ENCODE measurements at regions not wholly inside any gene's neighbourhood (a gene's known extent, or its start where the extent isn't known, plus 50 kb on each side); places are given as distances from the start of the nearest gene placed in this dataset.
"Not testable (repeated sequence)": the region's sequence is repeated elsewhere in the genome, so short reads cannot be mapped to it uniquely, and the experiment has no call there.

GRCh38 chr4:19580095-19580494 is 671.6 kb upstream of the SLIT2 start:
- DNase-seq, result no peak

DNA sequence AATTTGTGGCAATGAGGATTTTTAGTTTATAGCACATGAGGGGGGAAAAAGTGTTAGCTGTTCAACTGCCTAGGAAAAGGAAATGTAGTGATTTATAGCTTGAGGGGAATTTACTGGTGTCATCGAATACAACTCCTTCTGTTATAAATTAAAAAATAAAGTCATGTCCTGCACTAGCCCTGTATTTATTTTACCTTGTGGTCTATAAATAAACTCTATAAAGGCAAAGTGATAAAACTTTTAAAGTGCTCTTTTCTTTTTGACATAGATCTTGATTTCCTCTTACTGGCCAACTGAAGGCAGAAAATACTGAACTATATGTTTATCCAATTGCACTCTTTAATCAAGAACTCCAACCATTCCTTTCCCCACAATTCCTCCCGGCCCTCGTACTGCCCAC is 672.1 kb upstream of the SLIT2 start:
- no peak for DNase-seq

GRCh38 chr4:19577097-19577496 is 674.6 kb upstream of the SLIT2 start:
- no peak for DNase-seq

DNA sequence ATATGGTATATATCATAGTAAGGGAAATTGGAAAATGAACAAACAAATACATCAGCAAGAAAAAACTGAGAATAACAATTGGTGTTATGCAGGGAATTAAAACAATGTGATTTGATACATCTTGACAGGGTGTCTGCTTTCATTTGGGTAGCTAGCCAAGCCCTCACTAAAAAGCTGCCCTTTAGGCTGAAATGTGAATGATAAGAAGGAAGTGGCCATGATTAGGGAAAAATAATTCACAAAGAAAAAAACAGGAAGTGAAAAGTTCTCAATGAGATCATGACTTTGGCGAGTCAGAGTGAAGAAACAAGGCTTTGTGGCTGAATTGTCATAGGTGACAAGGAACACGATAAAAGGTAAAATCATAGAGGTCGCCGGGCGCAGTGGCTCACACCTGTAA is 675.8 kb upstream of the SLIT2 start:
- DNase-seq, result no peak

GRCh38 chr4:19566041-19566440 is 685.7 kb upstream of the SLIT2 start:
- no peak for DNase-seq

- no peak for DNase-seq
Measured at GRCh38 chr4:19562456-19562855, 689.2 kb upstream of the SLIT2 start.

DNA sequence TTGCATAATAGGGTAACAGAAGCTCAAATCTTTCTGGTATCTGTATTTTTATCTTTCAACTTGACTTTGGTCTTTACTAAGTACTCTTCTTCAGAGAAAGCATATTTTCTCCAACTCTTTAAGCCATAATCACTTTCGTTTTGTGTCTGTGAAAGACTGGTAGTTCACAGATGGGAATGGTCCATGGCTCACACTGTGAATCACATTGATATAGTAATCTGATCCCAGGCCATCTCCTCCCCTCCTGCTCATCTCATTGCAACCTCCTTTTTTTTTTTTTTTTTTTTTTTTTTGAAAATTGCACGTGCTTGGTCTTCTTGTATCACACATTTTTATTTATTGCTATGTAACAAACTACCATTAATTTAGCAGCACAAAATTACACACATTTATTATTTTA is 694.5 kb upstream of the SLIT2 start:
- no peak for DNase-seq

DNA sequence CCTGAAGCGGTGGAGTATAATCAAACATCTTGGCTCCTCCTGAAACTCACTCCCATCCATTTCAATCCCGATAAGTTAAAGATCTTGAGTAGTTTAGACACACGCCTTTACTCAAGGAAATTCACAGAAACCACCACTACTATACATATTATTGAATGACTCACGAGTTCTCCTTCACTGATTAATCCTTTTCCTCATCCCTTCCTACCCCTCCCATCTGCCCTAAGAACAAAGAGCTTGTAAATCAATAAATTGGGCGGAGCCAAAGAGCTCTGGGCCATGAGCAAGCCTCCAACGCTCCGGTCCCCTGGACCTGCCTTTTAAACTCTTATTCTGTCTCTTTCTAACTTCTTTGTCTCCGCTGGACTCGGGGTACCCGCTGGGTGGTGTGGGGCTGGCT is 695.4 kb upstream of the SLIT2 start:
- DNase-seq, result not testable (repeated sequence)

DNA sequence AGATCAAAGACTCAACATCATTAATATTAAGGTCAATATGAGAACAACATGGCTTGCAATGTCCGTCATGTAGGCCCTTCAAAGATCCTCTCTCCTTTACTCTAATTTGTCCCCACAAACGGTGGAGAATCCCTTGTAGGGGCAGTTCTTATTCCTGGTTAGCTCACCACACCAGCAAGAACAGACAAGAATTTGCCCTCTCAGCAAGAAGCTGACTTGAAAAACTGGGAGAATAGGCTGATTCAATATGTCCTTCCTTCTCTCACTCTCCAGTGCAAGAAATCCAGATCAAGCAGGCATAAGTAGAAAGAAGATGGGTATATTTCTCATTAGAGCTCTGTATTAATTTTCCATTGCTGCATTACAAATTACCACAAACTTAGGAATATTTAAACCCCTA is 704.2 kb upstream of the SLIT2 start:
- no peak for DNase-seq

DNA sequence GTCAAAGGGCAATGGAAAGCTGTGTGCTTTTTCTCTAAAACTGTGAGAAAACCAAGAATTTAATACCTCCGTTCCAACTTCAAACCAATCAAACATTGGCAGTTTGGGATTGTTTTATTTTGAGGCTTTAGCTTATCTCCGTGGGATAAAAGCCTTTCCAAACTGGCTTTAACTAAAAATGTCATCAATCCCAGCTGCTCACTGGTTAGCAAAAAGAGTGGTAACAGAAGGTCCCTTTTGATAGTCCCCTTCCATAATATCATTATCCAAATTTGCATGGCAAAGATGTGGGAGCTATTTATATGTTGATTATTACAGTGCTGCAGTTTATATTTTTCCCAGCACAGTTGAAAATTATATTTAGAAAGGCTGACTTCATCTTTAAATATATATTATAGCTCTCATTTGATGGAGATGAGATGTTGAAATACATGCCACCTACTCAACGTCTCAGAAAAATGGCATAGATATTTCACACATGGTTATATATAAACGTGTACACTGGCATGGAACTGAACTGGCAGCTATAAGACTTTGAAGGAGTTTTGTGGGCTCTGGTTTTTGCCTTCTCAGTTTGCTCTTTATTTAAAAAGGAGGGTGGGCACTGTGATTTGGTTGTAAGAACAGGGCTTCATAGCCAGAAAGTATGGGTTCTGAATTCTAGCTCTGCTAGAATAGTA is 707.1 kb upstream of the SLIT2 start:
- no peak for DNase-seq

- no peak for DNase-seq
Measured at GRCh38 chr4:19540859-19541540, 710.7 kb upstream of the SLIT2 start.

- DNase-seq, result no peak
Measured at GRCh38 chr4:19539201-19539600, 712.5 kb upstream of the SLIT2 start.

GRCh38 chr4:19534159-19534558 is 717.5 kb upstream of the SLIT2 start:
- DNase-seq, result no peak

- no peak for DNase-seq
Measured at GRCh38 chr4:19531906-19532848, 719.5 kb upstream of the SLIT2 start.

DNA sequence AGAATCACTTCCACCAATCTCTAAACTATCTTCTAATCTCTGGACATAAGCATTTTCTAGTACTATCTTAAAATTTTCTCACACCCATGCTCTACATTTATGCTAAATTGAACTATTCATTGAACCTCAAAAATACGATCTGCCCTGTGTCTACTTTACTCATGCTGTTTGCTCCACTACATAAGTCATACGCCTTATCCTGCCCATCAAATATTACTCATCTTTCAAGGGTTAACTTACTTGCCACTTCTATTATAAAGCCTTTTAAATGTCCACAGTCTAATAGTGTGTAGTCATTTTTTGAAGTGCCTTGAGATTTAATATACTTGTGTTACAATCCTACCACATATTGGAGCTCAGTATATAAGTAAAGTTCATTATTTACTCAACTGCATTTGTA is 727.7 kb upstream of the SLIT2 start:
- no peak for DNase-seq

DNA sequence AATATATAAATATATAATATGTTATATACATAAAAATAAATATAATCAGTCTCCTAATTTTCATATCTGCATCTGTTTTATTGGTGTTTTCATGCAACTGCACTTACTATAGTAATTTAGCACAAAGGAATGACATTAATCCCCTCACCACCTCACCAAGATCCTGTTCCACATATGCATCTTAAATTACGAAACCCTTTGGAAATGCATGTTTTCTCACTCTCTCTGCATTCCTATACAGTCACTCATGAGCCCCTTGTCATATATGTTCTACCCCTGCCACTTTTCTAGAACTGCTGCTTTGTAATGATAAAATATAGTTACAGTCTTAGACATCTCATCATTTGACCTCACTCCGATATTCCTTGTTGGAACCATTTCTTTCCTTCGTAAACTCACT is 728.7 kb upstream of the SLIT2 start:
- no peak for DNase-seq

DNA sequence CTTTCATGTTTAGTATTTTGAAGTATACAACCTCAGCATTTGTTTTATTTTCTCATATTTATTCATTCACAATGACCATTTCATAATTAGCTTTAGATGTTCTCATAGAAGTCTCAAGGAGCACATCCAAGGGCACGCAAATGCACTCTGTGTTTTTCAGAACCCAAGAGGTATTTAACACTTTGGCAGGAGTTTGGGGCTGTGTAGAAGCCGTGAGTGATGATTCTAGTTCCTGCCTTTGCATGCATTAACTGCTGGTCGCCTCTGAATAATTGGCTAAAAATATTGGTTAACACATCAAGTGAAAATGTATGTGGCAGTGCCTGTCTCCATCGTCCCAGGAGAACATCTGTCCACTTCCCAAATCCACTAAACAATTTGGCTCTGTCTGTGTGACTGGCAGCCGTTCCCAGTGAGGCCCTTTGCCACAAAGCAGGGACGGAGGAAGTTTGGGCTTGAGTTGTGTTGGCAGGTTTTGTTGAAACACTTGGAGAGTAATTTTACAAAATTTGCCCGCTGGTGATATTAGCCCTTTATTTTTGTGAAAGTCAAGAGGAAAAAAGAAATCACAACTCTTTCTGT is 730.7 kb upstream of the SLIT2 start:
- DNase-seq, result peak; percentile 76

DNA sequence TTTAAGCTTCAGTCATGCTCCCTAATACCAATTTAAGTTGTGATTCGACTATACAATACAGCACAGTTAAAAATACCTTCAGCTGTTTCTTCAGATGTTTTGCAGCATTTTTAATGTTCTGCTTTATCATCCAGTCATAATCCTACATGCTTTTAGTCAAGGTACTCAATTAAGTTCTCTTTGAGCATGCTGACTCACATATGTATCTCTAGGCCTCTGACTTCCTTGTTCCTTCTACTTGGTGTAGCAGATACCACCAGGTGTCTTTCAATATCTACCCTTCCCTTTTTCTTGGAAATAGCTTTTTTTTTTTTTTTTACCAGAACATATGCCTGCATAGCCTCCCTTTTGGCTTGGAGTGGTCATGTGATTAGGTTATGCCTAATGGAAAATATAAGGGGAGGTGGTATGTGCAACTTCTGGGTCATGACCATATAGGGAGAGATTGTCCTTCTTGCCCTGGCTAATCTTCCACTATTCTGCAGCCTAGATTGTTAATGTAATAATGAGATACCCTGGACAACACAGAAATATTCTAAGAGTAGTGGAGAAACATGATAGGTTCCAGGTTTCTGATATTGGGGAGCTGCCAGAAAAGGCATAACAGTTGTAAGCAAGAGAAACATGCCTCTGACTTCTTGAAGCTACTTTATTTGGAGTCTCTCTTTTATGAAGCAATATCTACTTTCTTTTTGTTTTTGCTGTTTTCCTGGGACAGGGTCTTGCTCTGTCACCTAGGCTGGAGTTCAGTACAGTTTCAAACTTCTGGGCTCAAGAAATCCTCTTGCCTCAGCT is 737.2 kb upstream of the SLIT2 start:
- DNase-seq, result no peak

DNA sequence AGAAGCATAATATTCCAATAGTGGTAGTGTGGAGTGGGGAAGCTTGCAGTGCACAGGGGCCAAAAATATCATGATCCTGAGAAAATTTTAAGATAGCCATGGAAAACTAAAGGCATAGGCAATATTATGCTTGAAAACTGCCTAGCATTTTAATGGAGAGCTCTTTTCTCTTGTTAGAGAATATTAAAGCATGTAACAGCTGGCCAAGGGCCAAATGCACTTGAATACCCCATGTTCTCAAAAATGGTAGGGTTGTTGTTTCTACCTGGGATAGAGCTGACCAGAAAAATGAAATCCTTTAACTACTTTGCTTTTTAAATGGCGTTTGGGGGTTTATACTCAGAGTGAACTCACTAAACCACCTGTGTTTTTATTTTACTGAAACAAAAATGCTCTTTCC is 739.6 kb upstream of the SLIT2 start:
- DNase-seq, result no peak

DNA sequence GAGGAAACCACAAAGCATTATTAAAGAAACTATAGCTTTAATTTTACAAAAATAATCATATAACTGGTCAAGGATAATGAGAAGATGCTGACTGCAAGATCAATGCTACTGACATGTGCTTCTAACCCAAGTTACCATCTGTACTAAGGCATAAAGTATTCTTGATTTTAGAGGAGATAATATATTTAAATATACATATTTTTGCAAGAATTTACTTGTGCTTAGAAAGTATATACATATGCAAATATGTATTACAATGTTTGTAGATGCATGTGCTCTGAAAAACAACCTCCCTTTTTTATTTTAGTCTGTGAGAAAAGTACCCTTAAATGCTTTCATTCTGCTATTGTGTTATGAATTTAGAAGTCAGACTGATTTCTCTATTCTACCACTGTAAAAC is 740.7 kb upstream of the SLIT2 start:
- no peak for DNase-seq

GRCh38 chr4:19508442-19508841 is 743.3 kb upstream of the SLIT2 start:
- DNase-seq, result no peak

- no peak for DNase-seq
Measured at GRCh38 chr4:19497705-19498104, 754.0 kb upstream of the SLIT2 start.

GRCh38 chr4:19496756-19497155 is 754.9 kb upstream of the SLIT2 start:
- DNase-seq, result no peak

Data from NCI-H1694 treated with DMSO at 0.1 percent for 48 hours (cell line).